CD4-positive, alpha-beta T cell treated with Interleukin-17A for 1 hour (primary cell): ENCODE measurements at regions not wholly inside any gene's neighbourhood (a gene's known extent, or its start where the extent isn't known, plus 50 kb on each side); places are given as distances from the start of the nearest gene placed in this dataset.

ENCODE experiments used
- DNase-seq: peaks from one replicate; pipeline ENCODE4 v3.0.0-alpha.2; 2020

GRCh38 chr7:387132-388022 lies 97.4 kb downstream of the FOXL3 start:
- DNase-seq, result no peak

GRCh38 chr7:388023-388960 lies 98.3 kb downstream of the FOXL3 start:
- DNase-seq, result no peak

GRCh38 chr7:388961-389701 lies 99.2 kb downstream of the FOXL3 start:
- no peak for DNase-seq

GRCh38 chr7:389911-390601 lies 100.1 kb downstream of the FOXL3 start:
- no peak for DNase-seq

GRCh38 chr7:390761-391410 lies 100.9 kb downstream of the FOXL3 start:
- DNase-seq, result no peak

- DNase-seq, result no peak
Measured at GRCh38 chr7:391411-391951, 101.5 kb downstream of the FOXL3 start.

GRCh38 chr7:391961-392524 lies 102.1 kb downstream of the FOXL3 start:
- no peak for DNase-seq

GRCh38 chr7:392822-393221 lies 102.9 kb downstream of the FOXL3 start:
- no peak for DNase-seq

GRCh38 chr7:395643-396042 lies 105.7 kb downstream of the FOXL3 start:
- no peak for DNase-seq

- no peak for DNase-seq
Measured at GRCh38 chr7:398888-399287, 108.9 kb downstream of the FOXL3 start.

- no peak for DNase-seq
Measured at GRCh38 chr7:400901-401485, 111.0 kb downstream of the FOXL3 start.

GRCh38 chr7:401495-401894 lies 111.5 kb downstream of the FOXL3 start:
- no peak for DNase-seq

- DNase-seq, result no peak
Measured at GRCh38 chr7:404812-405488, 114.7 kb downstream of the PDGFA start.

- no peak for DNase-seq
Measured at GRCh38 chr7:405489-406211, 114.0 kb downstream of the PDGFA start.

GRCh38 chr7:407721-408539 lies 111.7 kb downstream of the PDGFA start:
- no peak for DNase-seq

- no peak for DNase-seq
Measured at GRCh38 chr7:408751-409311, 110.8 kb downstream of the PDGFA start.

- DNase-seq, result no peak
Measured at GRCh38 chr7:409339-410281, 110.0 kb downstream of the PDGFA start.
